Fibroblast of lung (primary cell): ENCODE measurements at regions not wholly inside any gene's neighbourhood (a gene's known extent, or its start where the extent isn't known, plus 50 kb on each side); places are given as distances from the start of the nearest gene placed in this dataset.

Source experiments
- DNase-seq, 2 donors: peaks; one replicate each; pipeline versions ENCODE4 v3.0.0 to v3.0.0-alpha.2; 2010; ENCODE audit warnings: low read depth in 2 of 2
- H2AFZ ChIP-seq: 2 replicates; pipeline ENCODE4 v1.5.1; 2012; ENCODE audit warnings: low read length, control low read depth, inconsistent platforms
- H3K27ac ChIP-seq: 2 replicates; pipeline ENCODE4 v1.5.1; 2011; ENCODE audit warnings: low read length, control low read depth; ENCODE audit not compliant: insufficient read depth
- H3K27me3 ChIP-seq: 2 replicates; pipeline ENCODE4 v1.5.1; 2011; ENCODE audit warnings: mild to moderate bottlenecking, low read length; ENCODE audit not compliant: control insufficient read depth, insufficient read depth
- H3K36me3 ChIP-seq: 2 replicates; pipeline ENCODE4 v1.5.1; 2011; ENCODE audit warnings: low read length; ENCODE audit not compliant: control insufficient read depth, insufficient read depth
- H3K4me1 ChIP-seq: 2 replicates; pipeline ENCODE4 v1.5.1; 2011; ENCODE audit warnings: low read length; ENCODE audit not compliant: control insufficient read depth, insufficient read depth; ENCODE audit errors: extremely low read depth
- H3K4me2 ChIP-seq: 2 replicates; pipeline ENCODE4 v1.5.1; 2011; ENCODE audit warnings: low read length, control low read depth; ENCODE audit not compliant: insufficient read depth; ENCODE audit errors: extremely low read depth
- H3K4me3 ChIP-seq, 4 experiments: fragments of 200-600 bp in 1 of 4; sonication (generic) in 1 of 4; replicated peaks in 1 of 4; 2 replicates each; pipeline ENCODE4 v1.5.1; 2011 to 2016; ENCODE audit warnings: low read length in 4 of 4, low read depth in 3 of 4, mild to moderate bottlenecking in 3 of 4, control low read depth in 2 of 4, inconsistent platforms in 1 of 4, mixed read lengths in 1 of 4; ENCODE audit not compliant: insufficient read depth in 1 of 4; ENCODE audit errors: control extremely low read depth in 1 of 4
- H3K79me2 ChIP-seq: 2 replicates; pipeline ENCODE4 v1.5.1; 2012; ENCODE audit warnings: mild to moderate bottlenecking, low read length, inconsistent platforms; ENCODE audit not compliant: control insufficient read depth, insufficient read depth
- H3K9ac ChIP-seq: 2 replicates; pipeline ENCODE4 v1.5.1; 2011; ENCODE audit warnings: mild to moderate bottlenecking, low read length, control low read depth; ENCODE audit not compliant: insufficient read depth
- H3K9me3 ChIP-seq: 2 replicates; pipeline ENCODE4 v1.5.1; 2012; ENCODE audit warnings: low read depth, low read length; ENCODE audit not compliant: control insufficient read depth, insufficient read depth
- H4K20me1 ChIP-seq: 2 replicates; pipeline ENCODE4 v1.5.1; 2011; ENCODE audit warnings: low read length; ENCODE audit not compliant: control insufficient read depth, insufficient read depth; ENCODE audit errors: extremely low read depth
- EZH2 ChIP-seq: IDR thresholded peaks from 2 replicates; pipeline ENCODE4 v1.5.1; 2012; ENCODE audit warnings: low read length, control low read depth, mild to moderate bottlenecking; ENCODE audit errors: missing control alignments
- TF ChIP-seq, protein P1 (sequence below), 2 donors: IDR thresholded peaks in 1 of 2; conservative IDR thresholded peaks in 1 of 2; 1 replicate in 1 of 2; 2 replicates in 1 of 2; pipeline ENCODE4 v1.5.1; 2011 to 2012; ENCODE audit warnings: low read length in 2 of 2, control low read depth in 1 of 2, inconsistent platforms in 1 of 2, low read depth in 1 of 2, mild to moderate bottlenecking in 1 of 2

DNA sequence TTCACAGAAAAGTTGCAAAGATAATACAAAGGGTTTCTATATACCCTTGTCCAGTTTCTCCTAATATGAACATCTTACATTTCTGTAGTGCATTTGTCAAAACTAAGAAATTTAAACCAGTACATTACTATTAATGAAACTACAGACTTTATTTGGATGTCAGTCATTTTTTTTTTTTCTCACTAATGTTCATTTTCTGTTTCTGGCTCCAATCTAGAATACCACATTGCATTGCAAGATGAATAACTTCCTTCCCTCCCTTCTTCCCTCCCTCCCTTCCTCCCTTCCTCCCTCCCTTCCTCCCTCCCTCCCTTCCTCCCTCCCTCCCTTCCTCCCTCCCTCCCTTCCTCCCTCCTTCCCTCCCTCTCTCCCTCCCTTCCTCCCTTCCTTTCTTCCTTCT, 509.2 kb upstream of the MCTP2 start:
- Histone ChIP-seq H3K4me3 (no peak overlapping the region), H3K27me3 (no peaks in the 10 kb centered on the region), H3K9ac (no peak overlapping the region), H4K20me1 (no peaks in the 10 kb centered on the region), H3K79me2 (no peaks in the 10 kb centered on the region), H3K9me3 (no peaks in the 10 kb centered on the region), H2AFZ (no peak overlapping the region), H3K27ac (no peak overlapping the region), H3K36me3 (no peaks in the 10 kb centered on the region), H3K4me1 (no peaks in the 10 kb centered on the region), H3K4me2 (no peak overlapping the region)
- TF ChIP-seq, protein P1, sequence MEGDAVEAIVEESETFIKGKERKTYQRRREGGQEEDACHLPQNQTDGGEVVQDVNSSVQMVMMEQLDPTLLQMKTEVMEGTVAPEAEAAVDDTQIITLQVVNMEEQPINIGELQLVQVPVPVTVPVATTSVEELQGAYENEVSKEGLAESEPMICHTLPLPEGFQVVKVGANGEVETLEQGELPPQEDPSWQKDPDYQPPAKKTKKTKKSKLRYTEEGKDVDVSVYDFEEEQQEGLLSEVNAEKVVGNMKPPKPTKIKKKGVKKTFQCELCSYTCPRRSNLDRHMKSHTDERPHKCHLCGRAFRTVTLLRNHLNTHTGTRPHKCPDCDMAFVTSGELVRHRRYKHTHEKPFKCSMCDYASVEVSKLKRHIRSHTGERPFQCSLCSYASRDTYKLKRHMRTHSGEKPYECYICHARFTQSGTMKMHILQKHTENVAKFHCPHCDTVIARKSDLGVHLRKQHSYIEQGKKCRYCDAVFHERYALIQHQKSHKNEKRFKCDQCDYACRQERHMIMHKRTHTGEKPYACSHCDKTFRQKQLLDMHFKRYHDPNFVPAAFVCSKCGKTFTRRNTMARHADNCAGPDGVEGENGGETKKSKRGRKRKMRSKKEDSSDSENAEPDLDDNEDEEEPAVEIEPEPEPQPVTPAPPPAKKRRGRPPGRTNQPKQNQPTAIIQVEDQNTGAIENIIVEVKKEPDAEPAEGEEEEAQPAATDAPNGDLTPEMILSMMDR (conservative IDR thresholded peaks at IDR 0.05 in 1 of 2, IDR thresholded peaks at IDR 0.05 in 1 of 2; ENCODE audit: low read depth in 1 of 2, low read length in 2 of 2) = no peak
- no peak for TF ChIP-seq EZH2
- DNase-seq = no peak

DNA sequence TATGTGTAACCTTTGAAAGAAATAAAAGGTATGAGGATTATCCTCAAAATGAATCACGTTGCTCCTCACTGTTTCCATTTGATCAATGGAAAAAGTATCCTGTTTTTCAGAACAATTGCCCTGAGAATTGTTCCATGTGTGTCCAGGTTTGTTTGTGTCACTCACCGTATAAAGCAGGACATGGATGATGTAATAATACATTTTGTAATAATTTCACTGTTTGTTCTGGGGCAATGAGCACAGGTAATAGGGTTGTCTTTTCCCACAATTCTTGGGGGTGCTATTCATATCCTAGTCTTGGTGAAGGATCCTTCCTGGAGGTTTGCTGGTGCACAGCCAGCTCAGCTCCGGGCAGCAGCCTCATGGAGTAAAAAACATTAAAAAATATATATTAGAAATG, 510.8 kb upstream of the MCTP2 start:
- Histone ChIP-seq H3K4me1 (no peaks in the 10 kb centered on the region), H3K4me2 (no peak overlapping the region), H3K9ac (no peak overlapping the region), H3K4me3 (no peak overlapping the region), H3K27ac (no peak overlapping the region), H4K20me1 (no peaks in the 10 kb centered on the region), H3K36me3 (no peaks in the 10 kb centered on the region), H3K27me3 (no peaks in the 10 kb centered on the region), H2AFZ (no peak overlapping the region), H3K79me2 (no peaks in the 10 kb centered on the region), H3K9me3 (no peaks in the 10 kb centered on the region)
- no peak for DNase-seq
- TF ChIP-seq EZH2 = no peak
- TF ChIP-seq, protein P1 (conservative IDR thresholded peaks at IDR 0.05 in 1 of 2, IDR thresholded peaks at IDR 0.05 in 1 of 2; ENCODE audit: low read depth in 1 of 2, low read length in 2 of 2) = no peak

DNA sequence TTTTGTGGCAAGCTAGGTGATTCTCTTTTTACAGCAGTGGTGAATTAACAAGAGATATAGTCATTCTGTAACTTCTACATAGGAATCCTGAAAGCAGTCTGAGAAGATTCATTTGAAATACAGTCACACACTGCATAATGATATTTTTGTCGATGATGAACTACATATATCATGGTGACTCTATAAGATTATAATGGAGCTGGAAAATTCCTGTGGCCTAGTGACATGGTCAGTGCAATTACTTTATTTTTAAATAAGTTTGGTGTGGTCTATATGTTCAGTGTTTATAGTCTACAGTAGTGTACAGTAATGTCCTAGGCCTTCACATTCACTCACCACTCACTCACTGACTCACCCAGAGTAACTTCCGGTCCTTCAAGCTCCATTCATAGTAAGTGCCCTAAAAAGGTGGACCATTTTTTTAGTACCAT, 511.4 kb upstream of the MCTP2 start:
- TF ChIP-seq, protein P1 (conservative IDR thresholded peaks at IDR 0.05 in 1 of 2, IDR thresholded peaks at IDR 0.05 in 1 of 2; ENCODE audit: low read depth in 1 of 2, low read length in 2 of 2) = no peak
- Histone ChIP-seq H4K20me1 (no peaks in the 10 kb centered on the region), H3K79me2 (no peaks in the 10 kb centered on the region), H3K4me3 (no peak overlapping the region), H3K4me1 (no peaks in the 10 kb centered on the region), H3K9ac (no peak overlapping the region), H3K27ac (no peak overlapping the region), H3K4me2 (no peak overlapping the region), H2AFZ (no peak overlapping the region), H3K27me3 (no peaks in the 10 kb centered on the region), H3K9me3 (no peaks in the 10 kb centered on the region), H3K36me3 (no peaks in the 10 kb centered on the region)
- peak in 1 of 2 donors; percentile 56 for DNase-seq
